CD4-positive, CD25-positive, alpha-beta regulatory T cell (primary cell): ENCODE measurements at regions not wholly inside any gene's neighbourhood (a gene's known extent, or its start where the extent isn't known, plus 50 kb on each side); places are given as distances from the start of the nearest gene placed in this dataset.
A peak's percentile ranks its signal among the peaks of the same experiment; 100 is the strongest.

Experiments used
- ATAC-seq, 2 donors: fragments of 150-1000 bp; cut with Tn5 transposase; one replicate each; pipeline ENCODE4 v1.10.0; 2021; ENCODE audit warnings: low read depth in 2 of 2, moderate number of reproducible peaks in 2 of 2, moderate library complexity in 1 of 2
- DNase-seq, 3 donors: peaks; one replicate each; pipeline versions ENCODE4 v3.0.0 to v3.0.0-alpha.2; 2012 to 2022; ENCODE audit warnings: mixed read lengths in 1 of 3
- H3K27ac ChIP-seq: one replicate; pipeline ENCODE4 v1.7.0; 2013; ENCODE audit warnings: mild to moderate bottlenecking, low read length; ENCODE audit not compliant: insufficient read depth, poor library complexity, severe bottlenecking
- H3K27me3 ChIP-seq: one replicate; pipeline ENCODE4 v1.7.0; 2013; ENCODE audit warnings: low read length; ENCODE audit not compliant: control insufficient read depth, insufficient read depth
- H3K36me3 ChIP-seq: one replicate; pipeline ENCODE4 v1.7.0; 2013; ENCODE audit warnings: mild to moderate bottlenecking, low read length, moderate library complexity; ENCODE audit not compliant: control insufficient read depth, insufficient read depth
- H3K4me1 ChIP-seq: 2 replicates; pipeline ENCODE4 v1.7.0; 2013; ENCODE audit warnings: mild to moderate bottlenecking, low read length; ENCODE audit not compliant: insufficient read depth, control insufficient read depth, poor library complexity, severe bottlenecking
- H3K4me3 ChIP-seq: one replicate; pipeline ENCODE4 v1.7.0; 2013; ENCODE audit warnings: low read depth, mild to moderate bottlenecking, low read length, moderate library complexity
- H3K9me3 ChIP-seq, 2 experiments: 1 replicate in 1 of 2; 2 replicates in 1 of 2; pipeline ENCODE4 v1.7.0; 2013; ENCODE audit warnings: low read length in 2 of 2, mild to moderate bottlenecking in 1 of 2, moderate library complexity in 1 of 2; ENCODE audit not compliant: control insufficient read depth in 2 of 2
- H3K27ac Mint-ChIP-seq, 3 donors: one replicate each; pipeline ENCODE4 v1.8.0; 2020 to 2022; ENCODE audit warnings: mild to moderate bottlenecking in 3 of 3, mixed read lengths in 3 of 3, moderate library complexity in 2 of 3
- H3K27me3 Mint-ChIP-seq: one replicate; pipeline ENCODE4 v1.8.0; 2022; ENCODE audit warnings: mild to moderate bottlenecking, mixed read lengths
- H3K36me3 Mint-ChIP-seq: one replicate; pipeline ENCODE4 v1.8.0; 2020; ENCODE audit warnings: mixed read lengths
- H3K4me1 Mint-ChIP-seq, 4 donors: one replicate each; pipeline ENCODE4 v1.8.0; 2020 to 2022; ENCODE audit warnings: mixed read lengths in 4 of 4, mild to moderate bottlenecking in 1 of 4
- H3K4me3 Mint-ChIP-seq, 4 donors: one replicate each; pipeline ENCODE4 v1.8.0; 2020 to 2022; ENCODE audit warnings: mild to moderate bottlenecking in 4 of 4, mixed read lengths in 4 of 4, moderate library complexity in 3 of 4
- H3K9me3 Mint-ChIP-seq, 7 donors: one replicate each; pipeline ENCODE4 v1.8.0; 2020 to 2022; ENCODE audit warnings: mixed read lengths in 7 of 7, mild to moderate bottlenecking in 3 of 7, moderate library complexity in 2 of 7

GRCh38 chr2:209334188-209335017, 89.4 kb upstream of the MAP2 start:
- H3K27ac ChIP-seq = no peak overlapping the region
- no peak for ATAC-seq

GRCh38 chr2:209340522-209340921, 83.3 kb upstream of the MAP2 start:
- H3K9me3 ChIP-seq = no peaks in the 10 kb centered on the region
- H3K4me1 ChIP-seq = no peaks in the 10 kb centered on the region
- no peaks in the 10 kb centered on the region for H3K36me3 ChIP-seq
- DNase-seq (no peak), ATAC-seq (no peak)
- no peaks in the 10 kb centered on the region for H3K4me1 Mint-ChIP-seq
- no peak overlapping the region for H3K27ac ChIP-seq
- no peaks in the 10 kb centered on the region for H3K27me3 ChIP-seq
- H3K4me3 Mint-ChIP-seq = no peak overlapping the region
- no peaks in the 10 kb centered on the region for H3K36me3 Mint-ChIP-seq
- H3K27me3 Mint-ChIP-seq = no peaks in the 10 kb centered on the region
- H3K27ac Mint-ChIP-seq = no peak overlapping the region
- no peak overlapping the region for H3K4me3 ChIP-seq
- peaks cover 0 to 3% (median 0%) of the 10 kb centered on the region in 7 donors for H3K9me3 Mint-ChIP-seq

More at GRCh38 chr2:209334188-209335017, 89.4 kb upstream of the MAP2 start:
- Mint-ChIP-seq H3K36me3 (no peaks in the 10 kb centered on the region), H3K27me3 (no peaks in the 10 kb centered on the region), H3K9me3 (no peaks in the 10 kb centered on the region), H3K27ac (no peak overlapping the region), H3K4me1 (no peaks in the 10 kb centered on the region), H3K4me3 (no peak overlapping the region)
- Histone ChIP-seq H3K36me3 (no peaks in the 10 kb centered on the region), H3K27me3 (no peaks in the 10 kb centered on the region), H3K9me3 (no peaks in the 10 kb centered on the region), H3K4me3 (no peak overlapping the region), H3K4me1 (no peaks in the 10 kb centered on the region)
- peak in 1 of 3 donors; percentile 39 for DNase-seq

GRCh38 chr2:209344349-209344748, 79.5 kb upstream of the MAP2 start:
- Histone ChIP-seq H3K36me3 (no peaks in the 10 kb centered on the region), H3K4me3 (no peak overlapping the region), H3K27ac (no peak overlapping the region), H3K9me3 (no peaks in the 10 kb centered on the region), H3K27me3 (no peaks in the 10 kb centered on the region), H3K4me1 (no peaks in the 10 kb centered on the region)
- Mint-ChIP-seq H3K4me1 (no peaks in the 10 kb centered on the region), H3K9me3 (peaks cover 0 to 3% (median 0%) of the 10 kb centered on the region in 7 donors), H3K4me3 (no peak overlapping the region), H3K27me3 (no peaks in the 10 kb centered on the region), H3K27ac (no peak overlapping the region), H3K36me3 (no peaks in the 10 kb centered on the region)
- ATAC-seq (no peak), DNase-seq (no peak)

- H3K4me3 Mint-ChIP-seq = no peak overlapping the region
- Histone ChIP-seq H3K4me1 (no peaks in the 10 kb centered on the region), H3K9me3 (no peaks in the 10 kb centered on the region)
Observed at GRCh38 chr2:209348433-209348832, 75.4 kb upstream of the MAP2 start.

GRCh38 chr2:209351636-209352035, 72.2 kb upstream of the MAP2 start:
- H3K9me3 ChIP-seq = no peaks in the 10 kb centered on the region
- H3K4me1 ChIP-seq = no peaks in the 10 kb centered on the region
- Mint-ChIP-seq H3K4me1 (no peaks in the 10 kb centered on the region), H3K27ac (no peak overlapping the region), H3K27me3 (no peaks in the 10 kb centered on the region), H3K4me3 (no peak overlapping the region), H3K36me3 (no peaks in the 10 kb centered on the region), H3K9me3 (peaks cover 0 to 10% (median 4%) of the 10 kb centered on the region in 7 donors)
- DNase-seq (no peak), ATAC-seq (no peak)
- H3K27ac ChIP-seq = no peak overlapping the region
- H3K27me3 ChIP-seq = no peaks in the 10 kb centered on the region
- no peaks in the 10 kb centered on the region for H3K36me3 ChIP-seq
- no peak overlapping the region for H3K4me3 ChIP-seq

More at GRCh38 chr2:209348433-209348832, 75.4 kb upstream of the MAP2 start:
- Histone ChIP-seq H3K27me3 (no peaks in the 10 kb centered on the region), H3K4me3 (no peak overlapping the region), H3K27ac (no peak overlapping the region), H3K36me3 (no peaks in the 10 kb centered on the region)
- H3K27ac Mint-ChIP-seq = no peak overlapping the region
- H3K27me3 Mint-ChIP-seq = no peaks in the 10 kb centered on the region
- DNase-seq (no peak), ATAC-seq (no peak)
- no peaks in the 10 kb centered on the region for H3K4me1 Mint-ChIP-seq
- H3K36me3 Mint-ChIP-seq = no peaks in the 10 kb centered on the region
- peaks cover 0 to 9% (median 0%) of the 10 kb centered on the region in 7 donors for H3K9me3 Mint-ChIP-seq

GRCh38 chr2:209358992-209359391, 64.9 kb upstream of the MAP2 start:
- Histone ChIP-seq H3K36me3 (no peaks in the 10 kb centered on the region), H3K27ac (no peak overlapping the region), H3K9me3 (no peaks in the 10 kb centered on the region), H3K27me3 (no peaks in the 10 kb centered on the region), H3K4me1 (no peaks in the 10 kb centered on the region), H3K4me3 (no peak overlapping the region)
- Mint-ChIP-seq H3K27me3 (no peaks in the 10 kb centered on the region), H3K4me3 (no peak overlapping the region), H3K36me3 (no peaks in the 10 kb centered on the region), H3K9me3 (peaks cover 0 to 10% (median 3%) of the 10 kb centered on the region in 7 donors), H3K27ac (no peak overlapping the region), H3K4me1 (no peaks in the 10 kb centered on the region)
- DNase-seq (no peak), ATAC-seq (no peak)

GRCh38 chr2:209367075-209367747, 56.6 kb upstream of the MAP2 start:
- no peaks in the 10 kb centered on the region for H3K4me1 Mint-ChIP-seq
- H3K9me3 Mint-ChIP-seq = peaks cover 0 to 8% (median 3%) of the 10 kb centered on the region in 7 donors
- no peaks in the 10 kb centered on the region for H3K4me1 ChIP-seq
- no peaks in the 10 kb centered on the region for H3K36me3 ChIP-seq
- H3K27ac Mint-ChIP-seq = no peak overlapping the region
- DNase-seq (no peak), ATAC-seq (no peak)
- H3K4me3 Mint-ChIP-seq = no peak overlapping the region
- H3K27me3 ChIP-seq = no peaks in the 10 kb centered on the region
- H3K36me3 Mint-ChIP-seq = no peaks in the 10 kb centered on the region
- no peaks in the 10 kb centered on the region for H3K27me3 Mint-ChIP-seq
- H3K27ac ChIP-seq = no peak overlapping the region
- H3K9me3 ChIP-seq = no peaks in the 10 kb centered on the region
- no peak overlapping the region for H3K4me3 ChIP-seq
